HUDEP-2 (cell line): ENCODE measurements at regions not wholly inside any gene's neighbourhood (a gene's known extent, or its start where the extent isn't known, plus 50 kb on each side); places are given as distances from the start of the nearest gene placed in this dataset.

ENCODE experiments used
- DNase-seq, 76 experiments: peaks; one replicate each; lab custom pipeline; 2025; ENCODE audit not compliant: unreplicated experiment in 76 of 76; lab: John Stamatoyannopoulos, UW

DNA sequence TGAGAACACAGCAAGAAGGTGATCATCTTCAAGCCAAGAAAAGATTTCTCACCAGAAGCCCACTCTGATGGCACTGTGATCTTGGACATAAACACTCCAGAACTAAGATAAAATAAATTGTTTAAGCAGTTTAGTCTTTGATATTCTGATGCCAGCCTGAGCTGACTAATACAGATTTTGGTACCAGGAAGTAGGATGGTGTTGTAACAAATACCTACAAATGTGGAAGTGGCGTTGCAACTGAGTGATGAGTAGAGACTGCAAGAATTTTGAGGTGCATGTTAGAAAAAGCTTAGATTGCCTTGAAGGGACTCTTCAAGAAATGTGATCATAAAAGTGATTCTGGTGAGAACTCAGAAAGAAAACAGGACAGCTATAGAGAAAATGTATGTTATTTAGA is 592.4 kb upstream of the DAB2 start:
- no peak for DNase-seq

DNA sequence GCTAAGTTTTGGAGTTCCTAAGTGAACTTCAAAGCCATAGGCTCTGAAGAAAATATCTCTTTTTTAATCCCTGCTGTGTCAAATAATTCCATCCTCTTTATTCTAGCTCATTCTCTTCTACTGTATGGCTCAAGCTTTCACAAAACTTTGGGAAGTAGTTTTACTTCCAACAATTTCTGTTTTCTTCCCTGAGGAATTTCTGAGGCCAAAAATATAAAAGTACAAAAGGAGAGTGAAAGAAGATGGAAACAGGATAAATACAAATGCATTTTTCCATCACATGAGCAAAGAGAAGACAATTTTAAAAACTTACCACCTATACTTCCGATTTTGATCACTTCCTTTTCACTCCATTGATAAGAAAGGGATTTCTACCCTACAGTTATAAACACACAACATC is 585.7 kb upstream of the DAB2 start:
- DNase-seq = no peak

DNA sequence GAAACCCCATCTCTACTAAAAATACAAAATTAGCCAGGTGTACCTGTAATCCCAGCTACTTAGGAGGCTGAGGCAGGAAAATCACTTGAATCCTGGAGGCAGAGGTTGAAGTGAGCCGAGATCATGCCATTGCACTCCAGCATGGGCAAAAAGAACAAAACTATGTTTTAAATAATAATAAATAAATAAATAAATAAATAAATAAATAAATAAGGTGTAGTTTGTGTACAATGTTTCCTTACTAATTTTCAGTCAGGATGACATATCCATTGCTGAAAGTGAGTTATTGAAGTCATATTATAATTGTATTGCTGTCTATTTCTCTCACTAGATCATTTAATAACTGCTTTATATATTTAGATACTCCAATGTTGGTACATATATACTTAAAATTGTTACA is 581.5 kb upstream of the DAB2 start:
- no peak for DNase-seq

DNA sequence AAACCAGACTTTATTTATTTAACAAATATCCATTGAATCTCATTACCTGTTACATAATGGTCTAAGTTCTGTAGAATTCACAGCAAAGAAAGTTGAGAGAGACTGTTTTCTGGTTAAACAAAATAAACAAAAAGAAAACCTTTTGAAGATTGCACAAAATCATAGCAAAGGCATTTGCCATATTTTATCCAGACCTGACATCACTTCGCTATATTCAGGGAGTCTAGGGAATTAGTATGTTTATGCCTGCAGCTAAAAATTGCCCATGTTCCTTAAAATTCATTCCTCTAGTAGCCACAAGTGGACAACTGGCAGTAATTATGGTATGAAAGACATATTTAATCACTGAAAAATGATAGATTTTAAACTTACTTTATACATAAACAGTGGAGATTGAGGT is 577.0 kb upstream of the DAB2 start:
- DNase-seq = no peak

DNA sequence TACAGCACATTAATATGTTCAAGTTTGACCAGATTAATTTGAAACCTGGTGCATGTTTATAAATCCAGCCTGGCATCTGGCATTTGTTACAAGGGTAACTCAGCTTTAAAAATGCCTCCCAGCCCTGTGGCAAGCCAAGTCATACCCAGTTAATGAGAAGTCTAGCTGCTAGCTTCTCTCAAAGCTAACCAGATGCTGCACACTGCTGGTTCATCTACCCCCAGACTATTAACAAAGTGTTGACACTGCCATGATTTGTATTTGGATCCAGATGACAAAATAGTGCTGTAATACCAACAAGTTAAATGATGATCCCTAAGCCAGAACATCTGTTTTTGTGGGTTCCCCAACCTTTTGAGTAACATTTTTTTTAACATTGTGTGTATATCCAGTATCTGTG is 573.7 kb upstream of the DAB2 start:
- no peak for DNase-seq

DNA sequence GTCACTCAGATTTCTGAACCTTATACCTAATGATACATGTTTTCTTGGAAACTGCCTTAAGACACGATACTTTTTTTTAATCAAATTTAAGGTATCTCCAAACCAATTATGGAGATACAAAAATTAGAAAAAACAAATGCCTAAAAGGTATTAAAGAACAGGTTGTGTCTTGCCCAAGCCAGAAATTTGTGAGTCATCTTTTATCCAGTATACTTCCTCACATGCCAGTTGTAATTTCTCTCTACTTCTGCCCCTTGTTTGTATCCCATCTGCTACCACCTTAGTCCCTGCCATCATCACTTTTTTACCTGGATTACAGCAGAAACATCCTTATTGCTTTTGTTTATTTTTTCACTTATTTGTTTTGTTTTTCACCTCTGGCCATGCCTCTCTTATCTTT is 571.2 kb upstream of the DAB2 start:
- DNase-seq = no peak

DNA sequence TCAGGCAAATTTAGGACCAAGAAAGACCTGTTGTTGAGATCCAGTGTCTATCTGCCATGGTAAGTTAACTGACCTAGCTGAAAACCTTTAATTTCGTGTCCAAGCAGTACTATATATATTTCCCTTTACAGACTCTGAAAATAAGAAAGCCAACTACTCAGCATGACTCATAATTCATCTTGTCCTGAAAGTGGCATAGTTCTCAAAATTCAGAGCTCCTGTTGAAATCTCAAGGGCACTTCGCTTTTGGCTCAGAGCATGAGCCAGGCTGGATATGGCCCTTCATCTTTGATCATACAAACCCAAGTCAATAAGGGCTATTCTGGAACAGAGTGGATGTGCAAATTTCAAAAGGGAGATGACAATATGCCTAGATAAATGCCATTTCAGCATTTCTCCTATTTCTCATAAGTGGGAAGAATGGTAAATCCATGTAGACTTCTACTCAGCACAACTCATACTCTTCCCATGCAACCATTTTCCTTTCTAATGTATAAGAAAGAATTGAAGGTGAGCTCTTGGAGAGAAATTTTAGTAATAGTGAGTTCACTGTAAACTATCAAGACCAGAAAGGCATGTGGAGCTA is 567.9 kb upstream of the DAB2 start:
- no peak for DNase-seq

DNA sequence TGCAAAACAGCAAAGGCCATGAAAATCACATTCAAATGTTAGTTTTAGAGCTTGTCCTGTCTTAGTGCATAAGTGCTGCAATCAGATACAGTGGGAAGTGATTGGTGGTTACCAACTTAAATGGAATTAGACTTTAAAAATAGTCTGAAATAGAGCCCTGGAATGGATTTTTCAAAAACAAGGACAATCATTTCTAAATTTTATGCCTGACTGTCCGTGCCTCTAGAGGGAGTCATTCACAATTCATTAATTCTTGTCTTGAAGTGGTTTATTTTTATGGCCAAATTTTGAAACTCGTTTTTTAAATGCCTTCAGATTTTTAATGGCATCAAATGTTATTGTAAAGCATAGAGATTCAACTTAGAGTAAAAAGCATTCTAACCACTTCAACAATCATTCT is 561.8 kb upstream of the DAB2 start:
- no peak for DNase-seq

DNA sequence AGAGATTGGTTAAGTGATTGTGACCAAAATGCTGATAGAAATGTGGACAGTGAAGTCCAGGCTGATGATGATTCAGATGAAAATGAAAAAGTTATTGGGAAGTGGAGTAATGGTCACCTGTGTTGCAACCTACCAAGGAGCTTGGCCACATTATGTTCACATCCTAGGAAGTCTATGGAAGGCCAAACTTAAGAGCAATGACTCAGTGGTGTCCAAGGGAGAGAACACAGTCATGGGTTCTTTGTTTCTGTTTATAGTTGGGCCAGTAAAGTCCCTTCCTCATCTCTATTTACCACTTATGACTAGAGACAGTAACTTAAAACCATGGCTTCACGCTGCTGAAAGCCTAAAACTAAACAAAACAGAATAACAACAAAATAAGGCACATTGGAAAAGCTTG is 555.3 kb upstream of the DAB2 start:
- DNase-seq = no peak

DNA sequence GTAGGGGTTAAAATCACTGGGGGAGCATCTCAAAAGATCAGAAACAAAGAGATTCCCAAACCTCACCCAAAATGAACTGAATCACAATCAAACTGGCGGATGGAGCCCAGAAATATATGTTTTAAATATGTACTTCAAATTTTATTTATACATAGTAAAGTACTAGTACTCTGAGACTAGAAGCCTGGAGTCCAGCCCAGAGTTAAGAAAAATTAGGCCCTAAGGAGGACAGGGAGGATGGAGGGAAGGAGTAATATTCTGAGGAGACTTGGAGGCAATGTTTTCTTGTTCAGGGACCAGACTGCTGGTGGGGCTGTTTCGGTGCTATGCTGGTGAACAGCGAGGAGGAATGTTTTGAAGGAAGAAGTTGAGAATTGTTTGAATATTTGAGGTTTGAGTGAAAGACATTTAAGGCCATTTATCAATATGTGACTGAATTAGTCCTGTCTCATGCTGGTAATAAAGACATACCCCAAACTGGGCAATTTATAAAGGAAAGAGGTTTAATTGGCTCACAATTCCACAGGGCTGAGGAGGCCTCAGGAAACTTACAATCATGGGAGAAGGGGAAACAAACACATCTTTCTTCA is 552.4 kb upstream of the DAB2 start:
- no peak for DNase-seq

DNA sequence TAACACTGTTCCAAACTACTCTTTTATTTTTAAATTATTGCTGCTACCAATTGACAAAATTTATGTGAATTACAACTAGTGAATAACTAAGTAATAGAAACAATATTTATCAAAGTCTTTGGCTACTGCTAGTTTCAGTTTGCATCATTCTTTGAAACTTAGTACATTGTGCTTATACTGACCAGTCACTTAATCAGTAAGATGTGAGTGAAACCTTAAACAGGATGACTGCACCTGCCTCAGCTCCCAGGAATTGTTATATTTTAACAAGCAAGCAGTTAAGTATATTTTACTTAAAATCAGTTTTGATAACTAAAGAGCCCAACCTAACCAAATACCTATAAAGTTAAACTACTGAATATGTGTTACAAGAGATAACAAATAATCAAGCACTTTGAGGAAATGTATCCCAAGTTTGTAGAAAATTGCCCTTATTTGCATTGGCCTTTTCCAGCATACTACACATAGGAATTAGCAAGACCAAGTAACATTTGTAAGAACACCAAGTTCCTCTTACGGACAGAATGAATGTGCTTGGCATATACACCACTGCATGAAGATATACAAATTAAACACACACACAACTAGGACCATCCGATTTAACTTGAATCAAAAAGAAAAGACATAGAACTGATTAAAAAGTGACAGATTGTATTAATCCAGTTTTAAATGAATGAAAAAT is 545.5 kb upstream of the DAB2 start:
- no peak for DNase-seq

DNA sequence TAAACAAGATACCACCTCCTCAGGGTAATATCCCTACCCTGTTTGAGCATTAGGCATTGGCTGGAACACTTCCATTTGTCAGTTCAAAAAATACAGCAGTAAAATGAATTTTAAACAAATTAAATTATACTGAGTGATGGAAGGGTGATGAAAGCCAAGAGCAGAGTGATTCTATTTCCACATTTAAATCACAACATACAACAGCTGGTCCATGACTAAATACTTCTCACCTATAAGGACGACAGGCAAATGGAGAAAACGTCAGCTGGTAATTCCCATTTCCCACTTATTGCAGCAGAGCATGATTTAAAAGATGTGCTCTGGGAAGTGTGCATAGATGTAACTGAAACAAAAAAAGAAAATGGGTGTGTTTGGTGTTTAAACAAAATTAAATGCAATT is 543.6 kb upstream of the DAB2 start:
- DNase-seq = no peak

DNA sequence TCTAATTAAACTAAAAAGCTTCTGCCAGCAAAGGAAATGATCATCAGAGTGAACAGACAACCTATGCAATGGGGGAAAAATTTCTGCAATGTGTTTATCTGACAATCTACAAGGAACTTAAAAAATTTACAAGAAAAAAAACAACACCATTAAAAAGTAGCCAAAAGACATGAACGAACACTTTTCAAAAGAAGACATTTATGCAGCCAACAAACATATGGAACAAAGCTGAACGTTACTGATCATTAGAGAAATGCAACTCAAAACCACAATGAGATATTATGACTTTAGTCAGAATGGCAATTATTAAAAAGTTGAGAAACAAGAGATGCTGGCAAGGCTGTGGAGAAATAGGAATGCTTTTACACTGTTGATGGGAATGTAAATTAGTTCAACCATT is 530.4 kb upstream of the DAB2 start:
- DNase-seq = no peak

DNA sequence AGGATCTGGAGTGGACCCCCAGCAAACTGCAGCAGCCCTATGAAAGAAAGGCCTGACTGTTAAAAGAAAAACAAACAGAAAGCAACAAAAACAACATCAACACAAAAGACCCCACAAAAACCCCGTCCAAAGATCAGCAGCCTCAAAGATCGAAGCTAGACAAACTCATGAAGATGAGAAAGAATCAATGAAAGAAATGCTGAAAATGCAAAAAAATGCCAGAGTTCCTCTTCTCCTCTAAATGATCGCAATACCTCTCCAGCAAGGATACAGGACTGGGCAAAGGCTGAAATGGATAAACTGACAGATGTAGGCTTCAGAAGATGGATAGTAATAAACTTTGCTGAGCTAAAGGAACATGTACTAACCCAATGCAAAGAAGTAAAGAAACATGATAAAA is 526.3 kb upstream of the DAB2 start:
- DNase-seq = no peak

DNA sequence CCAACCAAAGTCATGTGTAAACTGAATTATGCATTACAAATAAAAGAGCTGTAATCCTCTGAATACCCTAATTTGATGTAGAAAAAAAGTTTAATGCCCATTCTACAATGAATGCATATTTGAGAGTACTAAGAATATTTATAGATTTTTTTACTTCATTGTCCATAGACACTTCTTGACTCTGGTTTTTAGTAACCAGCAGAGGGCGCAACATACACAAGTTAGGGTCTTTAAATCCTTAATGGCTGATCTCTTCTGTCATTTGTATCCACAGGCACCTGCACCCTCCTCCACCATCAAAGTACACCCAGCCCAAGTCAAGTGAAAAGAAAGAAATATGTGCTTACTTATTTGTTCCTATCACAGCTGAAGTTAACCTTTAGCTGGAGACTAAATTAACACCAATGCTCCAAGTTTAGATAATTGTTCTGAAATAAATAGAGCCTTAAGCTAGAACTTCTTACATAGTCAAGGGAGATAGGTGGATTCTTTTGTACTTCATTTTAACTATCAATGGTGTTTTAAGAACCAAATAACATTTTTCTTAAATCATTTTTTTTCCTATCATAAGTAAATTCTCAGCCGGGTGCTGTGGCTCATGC is 524.2 kb upstream of the DAB2 start:
- DNase-seq = peak in 39 of 76 experiments; percentile 0 to 62 (median 22)

DNA sequence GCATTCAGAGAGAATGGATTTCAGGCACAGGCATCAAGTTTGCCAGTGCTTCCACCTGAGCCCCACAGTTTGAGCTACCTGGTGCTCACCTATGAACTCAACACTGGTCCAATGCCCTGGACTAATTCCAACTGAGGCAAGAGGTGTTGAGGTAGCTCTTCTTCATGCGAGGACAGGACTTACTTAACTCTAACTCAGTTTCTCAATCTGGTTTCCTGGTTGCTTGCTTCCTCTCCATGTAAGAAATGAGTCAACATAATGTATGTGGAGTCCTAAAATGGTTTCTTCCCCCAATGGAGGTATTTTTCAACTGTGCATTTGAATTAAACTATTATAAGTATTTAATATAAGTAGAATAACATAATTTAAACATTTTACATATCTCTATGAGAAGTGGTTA is 523.6 kb upstream of the DAB2 start:
- DNase-seq = no peak

DNA sequence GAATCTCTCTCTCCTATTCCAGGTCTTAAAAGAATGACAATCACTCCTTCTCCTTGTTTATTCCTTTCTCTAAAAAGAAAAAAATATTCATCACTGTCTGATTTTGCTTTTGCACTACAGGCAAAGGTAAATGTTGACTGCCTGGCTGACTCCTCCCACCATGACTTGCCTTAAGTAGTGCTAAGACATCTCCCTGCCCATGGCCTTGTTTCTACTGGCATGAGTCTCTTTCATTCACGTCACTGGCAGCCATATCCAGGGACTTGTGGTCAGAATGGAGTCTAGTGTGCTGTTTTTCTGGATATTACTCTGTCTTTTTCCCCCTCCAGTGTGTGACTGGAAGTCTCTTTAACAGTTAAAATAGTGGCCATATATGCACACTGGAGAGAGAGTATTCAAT is 522.9 kb upstream of the DAB2 start:
- no peak for DNase-seq

DNA sequence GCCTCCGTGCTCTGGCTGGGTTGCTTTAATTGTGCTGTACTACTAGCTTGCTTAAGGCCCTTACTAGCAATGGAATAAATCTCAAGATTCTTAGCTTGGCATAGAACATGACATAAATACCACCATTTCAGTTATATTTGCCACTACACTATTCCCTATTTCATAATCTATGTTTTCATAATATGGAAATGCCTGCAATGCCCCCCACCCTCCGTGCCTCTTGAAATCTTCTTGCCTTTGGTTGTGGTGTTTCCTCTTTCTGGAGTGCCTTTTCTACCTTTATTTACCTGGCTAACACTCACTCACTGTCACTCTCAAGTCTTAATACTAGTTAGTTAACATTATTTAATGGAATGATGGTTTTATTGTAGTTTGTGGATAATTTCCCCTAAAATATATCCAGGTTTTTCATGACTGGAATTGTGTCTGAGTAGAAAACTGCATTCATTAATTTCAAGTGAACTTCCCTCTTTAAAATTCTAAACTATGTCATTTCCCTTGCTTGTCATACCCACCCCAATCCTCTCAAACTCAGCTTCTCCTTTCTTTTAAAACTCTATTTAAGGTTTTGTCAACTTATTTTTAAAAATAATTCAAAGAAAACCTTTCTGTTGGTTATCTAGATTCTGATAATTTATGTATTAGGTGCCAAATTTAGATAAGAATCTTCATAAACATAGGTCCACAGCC is 521.7 kb upstream of the DAB2 start:
- DNase-seq = no peak

DNA sequence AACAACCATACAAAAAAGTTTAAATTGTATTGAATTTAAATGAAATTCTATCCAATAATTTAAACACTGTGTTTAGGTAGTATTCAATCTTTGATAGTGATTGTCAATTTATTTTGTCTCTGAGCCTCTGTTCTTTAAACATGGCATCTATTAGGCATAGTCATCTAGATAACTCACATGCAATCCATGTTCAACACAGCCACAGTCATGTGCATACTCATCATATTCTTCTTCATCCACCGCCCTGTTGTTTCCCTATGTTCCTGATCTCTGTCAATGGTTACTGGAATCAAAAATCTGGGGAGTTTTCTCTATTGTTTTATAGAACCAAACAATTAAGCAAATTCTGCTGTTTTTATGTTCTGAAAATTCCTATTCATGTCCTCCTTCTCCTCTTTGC is 521.1 kb upstream of the DAB2 start:
- DNase-seq = no peak

DNA sequence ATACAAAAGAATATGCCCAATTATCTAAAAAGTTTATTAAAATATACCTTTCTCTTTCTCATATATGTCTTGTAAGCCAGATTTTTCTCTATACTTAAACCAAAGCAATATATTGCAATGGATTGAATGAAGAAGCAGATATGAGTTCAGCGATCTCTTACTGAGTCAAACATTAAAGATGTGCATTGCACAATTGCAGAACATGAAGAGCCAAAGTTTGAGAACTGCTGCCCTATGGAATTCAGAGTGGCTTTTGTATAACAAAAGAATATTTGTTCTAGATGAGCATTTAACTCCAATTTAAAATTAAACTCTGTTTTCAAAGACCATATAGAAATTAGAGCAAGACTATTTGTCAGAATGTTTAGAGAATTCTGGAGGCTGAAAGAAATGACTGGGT is 519.0 kb upstream of the DAB2 start:
- DNase-seq = no peak

DNA sequence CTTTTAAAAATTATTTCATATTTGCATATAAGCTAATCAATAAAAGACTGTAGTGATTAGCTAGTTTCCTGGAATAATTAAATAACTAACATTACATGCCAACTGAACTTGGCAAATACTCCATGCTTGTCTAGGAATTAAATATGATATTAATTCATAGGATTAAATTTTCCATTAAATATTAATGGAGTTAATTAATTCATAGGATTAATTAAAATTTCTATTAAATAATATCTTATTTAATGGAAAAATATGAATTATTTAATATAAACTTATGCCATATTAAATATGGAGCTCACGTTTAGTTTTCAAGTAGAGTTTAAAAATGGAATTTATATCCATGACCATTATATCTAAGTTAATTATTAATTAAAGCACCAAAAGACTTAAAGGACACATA is 517.8 kb upstream of the DAB2 start:
- no peak for DNase-seq

DNA sequence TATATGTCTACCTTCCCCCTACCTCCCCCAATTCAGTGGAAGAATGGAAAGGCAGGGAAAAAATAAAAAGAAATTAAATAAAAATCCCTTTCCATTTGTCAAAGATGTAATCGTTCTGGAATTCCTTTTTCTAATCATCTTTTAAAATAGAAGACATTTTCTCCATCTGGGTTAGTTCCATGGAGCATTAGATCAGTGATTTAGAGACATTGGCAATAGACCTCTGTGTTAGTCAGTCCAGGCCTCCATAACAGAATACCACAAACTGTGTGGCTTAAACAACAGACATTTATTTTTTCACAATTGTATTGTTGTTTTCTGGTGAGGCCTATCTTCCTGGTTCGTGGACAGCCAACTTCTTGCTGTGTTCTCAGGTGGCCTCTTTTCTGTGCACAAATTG is 516.6 kb upstream of the DAB2 start:
- DNase-seq = no peak
